ENCODE measurements at regions not wholly inside any gene's neighbourhood (a gene's known extent, or its start where the extent isn't known, plus 50 kb on each side); places are given as distances from the start of the nearest gene placed in this dataset.

- intact Hi-C loops (cut with micrococcal nuclease; ENCODE audit: unreplicated experiment) (no loop called here), in situ Hi-C loops (cut with MboI) (no loop called here)
- H3K27me3 ChIP-seq (replicated peaks in 1 of 2; ENCODE audit: control insufficient read depth in 2 of 2, insufficient read depth in 2 of 2, low read length in 1 of 2), result no peaks in the 10 kb centered on the region
- POLR2A ChIA-PET, result no interaction called here
- H3K36me3 ChIP-seq (ENCODE audit: control insufficient read depth in 2 of 2, insufficient read depth in 2 of 2, low read length in 1 of 2), result no peaks in the 10 kb centered on the region
- no peaks in the 10 kb centered on the region for H4K20me1 ChIP-seq (ENCODE audit: control insufficient read depth, insufficient read depth)
- WGBS (ENCODE audit: insufficient coverage, insufficient replicate concordance, low lambda C conversion rate, missing lambda C conversion rate), result 0% methylated on average over 1 of the region's 1 CpG
- SMC1A ChIA-PET (ENCODE audit: uncharacterized antibody, unreplicated experiment), result interaction anchor here (1.2 kb wide), 1 partner anchor 101 kb away, joined by 3 read pairs; no protein-coding TSS in a partner anchor
- no peak overlapping the region for H3K27ac ChIP-seq (ENCODE audit: control insufficient read depth, insufficient read depth)
- no peak overlapping the region for H2AFZ ChIP-seq (ENCODE audit: control insufficient read depth, low read depth, low read length)
- no peak for ATAC-seq
- CTCF ChIA-PET, result no interaction called here
- H3K9ac ChIP-seq (ENCODE audit: control insufficient read depth, insufficient read depth, low read length), result no peak overlapping the region
- no peaks in the 10 kb centered on the region for H3K79me2 ChIP-seq (ENCODE audit: control insufficient read depth, insufficient read depth, low read length)
- DNase-seq (ENCODE audit: low read depth, low spot score), result no peak
- H3K9me3 ChIP-seq (replicated peaks; ENCODE audit: control insufficient read depth, insufficient read depth, low read length), result no peaks in the 10 kb centered on the region; the same call in 2 of the 3 replicates
- RAD21 ChIA-PET (ENCODE audit: unreplicated experiment), result no interaction called here
- no peaks in the 10 kb centered on the region for H3K4me1 ChIP-seq (ENCODE audit: control insufficient read depth, insufficient read depth, low read length)
- H3K4me2 ChIP-seq (ENCODE audit: control insufficient read depth, insufficient read depth), result no peak overlapping the region
- no TSS peak for BruUV-seq (replicated peaks)
- no peak overlapping the region for H3K4me3 ChIP-seq
- FAIRE-seq, result no peak
- TF ChIP-seq CHD4 (IDR thresholded peaks at IDR 0.05) (no peak), CHD2 (IDR thresholded peaks at IDR 0.05; ENCODE audit: borderline replicate concordance, low read depth, low read length) (no peak), HDAC2 (IDR thresholded peaks at IDR 0.05) (no peak), ZNF592 (IDR thresholded peaks at IDR 0.05) (no peak), WRNIP1 (IDR thresholded peaks at IDR 0.05; ENCODE audit: borderline replicate concordance, low read depth, low read length) (no peak), TCF3 (IDR thresholded peaks at IDR 0.05; ENCODE audit: borderline replicate concordance, insufficient read depth, low read depth, low read length) (no peak), NR2F1 (conservative IDR thresholded peaks at IDR 0.05) (no peak)
These were observed 115.7 kb upstream of the EFNA5 start for GRCh38 chr5:107786424-107786823.

All from GM12878 (cell line).